ENCODE measurements at regions not wholly inside any gene's neighbourhood (a gene's known extent, or its start where the extent isn't known, plus 50 kb on each side); places are given as distances from the start of the nearest gene placed in this dataset.

- H3K4me3 Mint-ChIP-seq = no peak overlapping the region
- no peaks in the 10 kb centered on the region for H3K36me3 Mint-ChIP-seq
- POLR2A ChIA-PET = no interaction called here
- peaks cover 2% of the 10 kb centered on the region for H3K9me3 Mint-ChIP-seq
- no peak overlapping the region for H3K27ac Mint-ChIP-seq
- no peaks in the 10 kb centered on the region for H3K4me1 Mint-ChIP-seq
- peaks cover 2% of the 10 kb centered on the region for H3K27me3 Mint-ChIP-seq
- ATAC-seq (ENCODE audit: low read depth) (no peak), DNase-seq (no peak)
Observed at GRCh38 chr3:64329037-64329436, 103.8 kb upstream of the PRICKLE2 start.

- Mint-ChIP-seq H3K27me3 (peaks cover 2% of the 10 kb centered on the region), H3K4me1 (no peaks in the 10 kb centered on the region), H3K4me3 (no peak overlapping the region), H3K9me3 (peaks cover 2% of the 10 kb centered on the region), H3K36me3 (no peaks in the 10 kb centered on the region), H3K27ac (no peak overlapping the region)
- no peak for ATAC-seq (ENCODE audit: low read depth)
- DNase-seq = no peak
- POLR2A ChIA-PET = no interaction called here
Observed at GRCh38 chr3:64327100-64327804, 102.0 kb upstream of the PRICKLE2 start.

- Mint-ChIP-seq H3K27ac (no peak overlapping the region), H3K27me3 (peaks cover 4% of the 10 kb centered on the region), H3K4me1 (no peaks in the 10 kb centered on the region), H3K9me3 (peaks cover 2% of the 10 kb centered on the region), H3K36me3 (no peaks in the 10 kb centered on the region), H3K4me3 (no peak overlapping the region)
- POLR2A ChIA-PET = no interaction called here
- no peak for ATAC-seq (ENCODE audit: low read depth)
- no peak for DNase-seq
Observed at GRCh38 chr3:64321747-64322146, 96.5 kb upstream of the PRICKLE2 start.

- no peaks in the 10 kb centered on the region for H3K4me1 Mint-ChIP-seq
- H3K36me3 Mint-ChIP-seq = no peaks in the 10 kb centered on the region
- no peaks in the 10 kb centered on the region for H3K9me3 Mint-ChIP-seq
- no peak overlapping the region for H3K4me3 Mint-ChIP-seq
- H3K27ac Mint-ChIP-seq = no peak overlapping the region
- no peak for ATAC-seq (ENCODE audit: low read depth)
- no peak for DNase-seq
- POLR2A ChIA-PET = no interaction called here
- H3K27me3 Mint-ChIP-seq = peaks cover 4% of the 10 kb centered on the region
Observed at GRCh38 chr3:64319391-64319790, 94.1 kb upstream of the PRICKLE2 start.

- POLR2A ChIA-PET = no interaction called here
- no peaks in the 10 kb centered on the region for H3K36me3 Mint-ChIP-seq
- no peak overlapping the region for H3K27ac Mint-ChIP-seq
- no peak overlapping the region for H3K4me3 Mint-ChIP-seq
- no peak for DNase-seq
- H3K4me1 Mint-ChIP-seq = no peaks in the 10 kb centered on the region
- ATAC-seq (ENCODE audit: low read depth) = no peak
- H3K9me3 Mint-ChIP-seq = no peaks in the 10 kb centered on the region
- H3K27me3 Mint-ChIP-seq = peaks cover 4% of the 10 kb centered on the region
Observed at GRCh38 chr3:64318668-64319271, 93.5 kb upstream of the PRICKLE2 start.

GRCh38 chr3:64318001-64318400 is 92.7 kb upstream of the PRICKLE2 start:
- Mint-ChIP-seq H3K4me3 (no peak overlapping the region), H3K27ac (no peak overlapping the region), H3K27me3 (peaks cover 4% of the 10 kb centered on the region), H3K36me3 (no peaks in the 10 kb centered on the region), H3K9me3 (no peaks in the 10 kb centered on the region), H3K4me1 (no peaks in the 10 kb centered on the region)
- ATAC-seq (ENCODE audit: low read depth) = no peak
- DNase-seq = no peak
- POLR2A ChIA-PET = no interaction called here

GRCh38 chr3:64316971-64317370 is 91.7 kb upstream of the PRICKLE2 start:
- no peak overlapping the region for H3K4me3 Mint-ChIP-seq
- DNase-seq (no peak), ATAC-seq (ENCODE audit: low read depth) (no peak)
- H3K27me3 Mint-ChIP-seq = peaks cover 4% of the 10 kb centered on the region
- no peaks in the 10 kb centered on the region for H3K4me1 Mint-ChIP-seq
- no peaks in the 10 kb centered on the region for H3K36me3 Mint-ChIP-seq
- H3K27ac Mint-ChIP-seq = no peak overlapping the region
- H3K9me3 Mint-ChIP-seq = no peaks in the 10 kb centered on the region
- POLR2A ChIA-PET = no interaction called here

- Mint-ChIP-seq H3K27ac (no peak overlapping the region), H3K9me3 (no peaks in the 10 kb centered on the region), H3K4me1 (no peaks in the 10 kb centered on the region), H3K36me3 (no peaks in the 10 kb centered on the region), H3K27me3 (peaks cover 1% of the 10 kb centered on the region), H3K4me3 (no peak overlapping the region)
- ATAC-seq (ENCODE audit: low read depth) (no peak), DNase-seq (no peak)
- POLR2A ChIA-PET = no interaction called here
Observed at GRCh38 chr3:64311424-64312061, 86.3 kb upstream of the PRICKLE2 start.

- peaks cover 2% of the 10 kb centered on the region for H3K27me3 Mint-ChIP-seq
- H3K4me1 Mint-ChIP-seq = no peaks in the 10 kb centered on the region
- ATAC-seq (ENCODE audit: low read depth) (no peak), DNase-seq (no peak)
- H3K27ac Mint-ChIP-seq = no peak overlapping the region
- POLR2A ChIA-PET = no interaction called here
- H3K36me3 Mint-ChIP-seq = no peaks in the 10 kb centered on the region
- H3K4me3 Mint-ChIP-seq = no peak overlapping the region
- H3K9me3 Mint-ChIP-seq = no peaks in the 10 kb centered on the region
Observed at GRCh38 chr3:64308931-64309330, 83.7 kb upstream of the PRICKLE2 start.

GRCh38 chr3:64306745-64307144 is 81.5 kb upstream of the PRICKLE2 start:
- no peak overlapping the region for H3K4me3 Mint-ChIP-seq
- no peaks in the 10 kb centered on the region for H3K4me1 Mint-ChIP-seq
- DNase-seq = no peak
- POLR2A ChIA-PET = no interaction called here
- H3K27me3 Mint-ChIP-seq = peaks cover 2% of the 10 kb centered on the region
- no peaks in the 10 kb centered on the region for H3K9me3 Mint-ChIP-seq
- H3K27ac Mint-ChIP-seq = no peak overlapping the region
- no peaks in the 10 kb centered on the region for H3K36me3 Mint-ChIP-seq
- no peak for ATAC-seq (ENCODE audit: low read depth)

GRCh38 chr3:64305731-64306130 is 80.5 kb upstream of the PRICKLE2 start:
- Mint-ChIP-seq H3K27me3 (peaks cover 2% of the 10 kb centered on the region), H3K36me3 (no peaks in the 10 kb centered on the region), H3K4me1 (no peaks in the 10 kb centered on the region), H3K4me3 (no peak overlapping the region), H3K27ac (no peak overlapping the region), H3K9me3 (no peaks in the 10 kb centered on the region)
- DNase-seq (no peak), ATAC-seq (ENCODE audit: low read depth) (no peak)
- POLR2A ChIA-PET = no interaction called here

- DNase-seq (no peak), ATAC-seq (ENCODE audit: low read depth) (no peak)
- Mint-ChIP-seq H3K4me3 (no peak overlapping the region), H3K27me3 (peaks cover 4% of the 10 kb centered on the region), H3K4me1 (no peaks in the 10 kb centered on the region), H3K36me3 (no peaks in the 10 kb centered on the region), H3K27ac (no peak overlapping the region), H3K9me3 (no peaks in the 10 kb centered on the region)
- POLR2A ChIA-PET = no interaction called here
Observed at GRCh38 chr3:64304828-64305410, 79.7 kb upstream of the PRICKLE2 start.

- Mint-ChIP-seq H3K4me1 (no peaks in the 10 kb centered on the region), H3K27ac (no peak overlapping the region), H3K4me3 (no peak overlapping the region), H3K27me3 (peaks cover 4% of the 10 kb centered on the region), H3K9me3 (no peaks in the 10 kb centered on the region), H3K36me3 (no peaks in the 10 kb centered on the region)
- no peak for DNase-seq
- POLR2A ChIA-PET = no interaction called here
- ATAC-seq (ENCODE audit: low read depth) = no peak
Observed at GRCh38 chr3:64303881-64304280, 78.6 kb upstream of the PRICKLE2 start.

- DNase-seq (no peak), ATAC-seq (ENCODE audit: low read depth) (no peak)
- POLR2A ChIA-PET = no interaction called here
- H3K4me3 Mint-ChIP-seq = no peak overlapping the region
- H3K27ac Mint-ChIP-seq = no peak overlapping the region
- peaks cover 4% of the 10 kb centered on the region for H3K27me3 Mint-ChIP-seq
- H3K36me3 Mint-ChIP-seq = no peaks in the 10 kb centered on the region
- no peaks in the 10 kb centered on the region for H3K4me1 Mint-ChIP-seq
- H3K9me3 Mint-ChIP-seq = peaks cover 2% of the 10 kb centered on the region
Observed at GRCh38 chr3:64303401-64303800, 78.1 kb upstream of the PRICKLE2 start.
